H9 (cell line): ENCODE measurements at regions not wholly inside any gene's neighbourhood (a gene's known extent, or its start where the extent isn't known, plus 50 kb on each side); places are given as distances from the start of the nearest gene placed in this dataset.

ENCODE experiments used
- DNase-seq: peaks from one replicate; pipeline ENCODE4 v3.0.0-alpha.2; 2017
- H2AFZ ChIP-seq: one replicate; pipeline ENCODE4 v1.6.1; 2013; ENCODE audit warnings: mild to moderate bottlenecking, low read length, control low read depth, moderate library complexity
- H2AK5ac ChIP-seq: 2 replicates; pipeline ENCODE4 v1.6.1; 2013; ENCODE audit warnings: low read length, control low read depth, mixed read lengths; ENCODE audit not compliant: insufficient read length
- H2BK120ac ChIP-seq: one replicate; pipeline ENCODE4 v1.6.1; 2013; ENCODE audit warnings: low read depth, mild to moderate bottlenecking, low read length, control low read depth, inconsistent platforms; ENCODE audit not compliant: poor library complexity, severe bottlenecking
- H2BK12ac ChIP-seq: 2 replicates; pipeline ENCODE4 v1.6.1; 2013; ENCODE audit warnings: low read length, control low read depth, mixed read lengths, low read depth; ENCODE audit not compliant: insufficient read length
- H2BK15ac ChIP-seq: 2 replicates; pipeline ENCODE4 v1.6.1; 2013; ENCODE audit warnings: low read depth, low read length, control low read depth
- H2BK20ac ChIP-seq: one replicate; pipeline ENCODE4 v1.6.1; 2013; ENCODE audit warnings: low read depth, mild to moderate bottlenecking, low read length, control low read depth, inconsistent platforms; ENCODE audit not compliant: poor library complexity, severe bottlenecking
- H2BK5ac ChIP-seq: 2 replicates; pipeline ENCODE4 v1.6.1; 2013; ENCODE audit warnings: low read length, control low read depth, mixed read lengths; ENCODE audit not compliant: insufficient read length
- H3K14ac ChIP-seq: 2 replicates; pipeline ENCODE4 v1.6.1; 2013; ENCODE audit warnings: low read length, control low read depth; ENCODE audit not compliant: insufficient read depth
- H3K18ac ChIP-seq: 2 replicates; pipeline ENCODE4 v1.6.1; 2013; ENCODE audit warnings: low read depth, mild to moderate bottlenecking, mixed read lengths, low read length, control low read depth; ENCODE audit not compliant: insufficient read length
- H3K23ac ChIP-seq: 2 replicates; pipeline ENCODE4 v1.6.1; 2013; ENCODE audit warnings: low read length, control low read depth, mixed read lengths, low read depth; ENCODE audit not compliant: insufficient read length
- H3K23me2 ChIP-seq: 2 replicates; pipeline ENCODE4 v1.6.1; 2013; ENCODE audit warnings: low read depth, mild to moderate bottlenecking, mixed read lengths, low read length, control low read depth; ENCODE audit not compliant: insufficient read length, poor library complexity, severe bottlenecking
- H3K27ac ChIP-seq: 2 replicates; pipeline ENCODE4 v1.5.1; 2013; ENCODE audit warnings: low read length, control low read depth, mixed read lengths, low read depth; ENCODE audit not compliant: insufficient read length
- H3K27me3 ChIP-seq: 2 replicates; pipeline ENCODE4 v1.6.1; 2013; ENCODE audit warnings: low read length, control low read depth, inconsistent platforms; ENCODE audit not compliant: insufficient read depth
- H3K4ac ChIP-seq: 2 replicates; pipeline ENCODE4 v1.6.1; 2013; ENCODE audit warnings: low read depth, mild to moderate bottlenecking, control low read depth, inconsistent platforms, low read length, moderate library complexity
- H3K4me1 ChIP-seq: 2 replicates; pipeline ENCODE4 v1.6.1; 2013; ENCODE audit warnings: low read length, control low read depth, inconsistent platforms; ENCODE audit not compliant: insufficient read depth
- H3K4me2 ChIP-seq: 2 replicates; pipeline ENCODE4 v1.6.1; 2013; ENCODE audit warnings: low read length, control low read depth, mixed read lengths; ENCODE audit not compliant: insufficient read length, insufficient read depth
- H3K56ac ChIP-seq: 2 replicates; pipeline ENCODE4 v1.6.1; 2013; ENCODE audit warnings: low read depth, mild to moderate bottlenecking, mixed read lengths, low read length, control low read depth; ENCODE audit not compliant: insufficient read length
- H3K79me1 ChIP-seq: 2 replicates; pipeline ENCODE4 v1.6.1; 2013; ENCODE audit warnings: low read depth, mild to moderate bottlenecking, moderate library complexity, low read length, control low read depth, inconsistent platforms; ENCODE audit not compliant: insufficient read depth, poor library complexity, severe bottlenecking
- H3K79me2 ChIP-seq: 2 replicates; pipeline ENCODE4 v1.6.1; 2013; ENCODE audit warnings: low read length, control low read depth, inconsistent platforms; ENCODE audit not compliant: insufficient read depth
- H3K9ac ChIP-seq: 2 replicates; pipeline ENCODE4 v1.6.1; 2013; ENCODE audit warnings: low read length, control low read depth, mixed read lengths; ENCODE audit not compliant: insufficient read length; ENCODE audit errors: extremely low read depth
- H3K9me3 ChIP-seq: one replicate; pipeline ENCODE4 v1.6.1; 2013; ENCODE audit warnings: low read depth, low read length, inconsistent platforms; ENCODE audit not compliant: control insufficient read depth
- H3T11ph ChIP-seq: one replicate; pipeline ENCODE4 v1.6.1; 2013; ENCODE audit warnings: mild to moderate bottlenecking, low read length, control low read depth, inconsistent platforms
- H4K20me1 ChIP-seq: one replicate; pipeline ENCODE4 v1.6.1; 2013; ENCODE audit not compliant: control insufficient read depth, insufficient read length, insufficient read depth
- H4K5ac ChIP-seq: 2 replicates; pipeline ENCODE4 v1.6.1; 2013; ENCODE audit warnings: low read depth, mild to moderate bottlenecking, mixed read lengths, low read length, control low read depth; ENCODE audit not compliant: insufficient read length
- H4K8ac ChIP-seq: replicated peaks from 2 replicates; pipeline ENCODE4 v1.6.1; 2013; ENCODE audit warnings: low read length, control low read depth, mixed read lengths, low read depth; ENCODE audit not compliant: insufficient read length
- H4K91ac ChIP-seq: 2 replicates; pipeline ENCODE4 v1.6.1; 2013; ENCODE audit warnings: low read depth, mild to moderate bottlenecking, moderate library complexity, mixed read lengths, low read length, control low read depth; ENCODE audit not compliant: insufficient read length
- H3K27ac Mint-ChIP-seq, 3 experiments: 2 replicates in 2 of 3; 3 replicates in 1 of 3; pipeline ENCODE4 v1.8.0; 2020 to 2021; ENCODE audit warnings: mixed read lengths in 3 of 3, mild to moderate bottlenecking in 1 of 3, moderate library complexity in 1 of 3
- H3K27me3 Mint-ChIP-seq: 2 replicates; pipeline ENCODE4 v1.8.0; 2021; ENCODE audit warnings: low read depth, mild to moderate bottlenecking, moderate library complexity, mixed read lengths
- H3K36me3 Mint-ChIP-seq, 3 experiments: 2 replicates in 2 of 3; 3 replicates in 1 of 3; pipeline ENCODE4 v1.8.0; 2020 to 2021; ENCODE audit warnings: low read depth in 3 of 3, mixed read lengths in 3 of 3; ENCODE audit not compliant: insufficient read depth in 1 of 3
- H3K4me1 Mint-ChIP-seq, 2 experiments: 2 replicates each; pipeline ENCODE4 v1.8.0; 2020; ENCODE audit warnings: mixed read lengths in 2 of 2
- H3K4me3 Mint-ChIP-seq, 2 experiments: 2 replicates in 1 of 2; 3 replicates in 1 of 2; pipeline ENCODE4 v1.8.0; 2020 to 2021; ENCODE audit warnings: mild to moderate bottlenecking in 2 of 2, mixed read lengths in 2 of 2, moderate library complexity in 1 of 2
- H3K9me3 Mint-ChIP-seq, 2 experiments: 2 replicates in 1 of 2; 3 replicates in 1 of 2; pipeline ENCODE4 v1.8.0; 2020; ENCODE audit warnings: mild to moderate bottlenecking in 2 of 2, mixed read lengths in 2 of 2, moderate library complexity in 1 of 2
- CTCF ChIP-seq: fragments of 200-600 bp; sonication (generic); conservative IDR thresholded peaks from 3 replicates; pipeline ENCODE4 v1.8.0; 2021; ENCODE audit warnings: antibody characterized with exemption, mild to moderate bottlenecking
- WGBS: extraction: QIAGEN DNeasy Blood & Tissue Kit; methylation state at CpG from one replicate; pipeline ENCODE4 v1.1.7; 2013; ENCODE audit warnings: missing lambda C conversion rate, low lambda C conversion rate, mixed read lengths; ENCODE audit not compliant: insufficient read length; ENCODE audit errors: extremely low coverage; 5-methylcytosine and 5-hydroxymethylcytosine counted together

GRCh38 chr17:74070374-74070773 lies 133.1 kb upstream of the RPL38 start:
- Mint-ChIP-seq H3K27me3 (peaks cover 15% of the 10 kb centered on the region), H3K27ac (no peak overlapping the region), H3K4me3 (no peak overlapping the region), H3K9me3 (peaks cover 5 to 8% of the 10 kb centered on the region in 2 experiments), H3K36me3 (peaks cover 0 to 1% (median 0%) of the 10 kb centered on the region in 3 experiments; a peak in 1 of 7 replicates), H3K4me1 (no peaks in the 10 kb centered on the region; a peak in 1 of 4 replicates)
- no peak overlapping the region for H2AFZ ChIP-seq
- no peaks in the 10 kb centered on the region for H3K79me2 ChIP-seq
- H2AK5ac ChIP-seq = no peak overlapping the region
- H2BK120ac ChIP-seq = no peak overlapping the region
- no peak overlapping the region for H3K56ac ChIP-seq
- no peak overlapping the region for H2BK15ac ChIP-seq
- no peak overlapping the region for H3T11ph ChIP-seq
- H3K4ac ChIP-seq = no peak overlapping the region
- H3K4me2 ChIP-seq = no peak overlapping the region
- no peaks in the 10 kb centered on the region for H3K79me1 ChIP-seq
- no peaks in the 10 kb centered on the region for H3K27me3 ChIP-seq
- H3K23ac ChIP-seq = no peak overlapping the region
- H3K18ac ChIP-seq = no peak overlapping the region
- H3K9ac ChIP-seq = no peak overlapping the region
- no peaks in the 10 kb centered on the region for H3K23me2 ChIP-seq
- no peak overlapping the region for H3K27ac ChIP-seq
- no peaks in the 10 kb centered on the region for H3K4me1 ChIP-seq
- TF ChIP-seq CTCF = peak; percentile 49; the same call in 2 of the 3 replicates
- no peaks in the 10 kb centered on the region for H3K9me3 ChIP-seq
- no peak overlapping the region for H2BK20ac ChIP-seq
- H4K8ac ChIP-seq = no peak overlapping the region
- H3K14ac ChIP-seq = no peak overlapping the region
- H2BK12ac ChIP-seq = no peak overlapping the region
- no peak overlapping the region for H4K91ac ChIP-seq
- no CpG with 5 or more reads among the region's 3 CpGs for WGBS
- H2BK5ac ChIP-seq = no peak overlapping the region
- no peak overlapping the region for H4K5ac ChIP-seq
- DNase-seq = no peak
- H4K20me1 ChIP-seq = no peaks in the 10 kb centered on the region
